ENCODE measurements at regions not wholly inside any gene's neighbourhood (a gene's known extent, or its start where the extent isn't known, plus 50 kb on each side); places are given as distances from the start of the nearest gene placed in this dataset.
"Not testable (repeated sequence)": the region's sequence is repeated elsewhere in the genome, so short reads cannot be mapped to it uniquely, and the experiment has no call there.

DNA sequence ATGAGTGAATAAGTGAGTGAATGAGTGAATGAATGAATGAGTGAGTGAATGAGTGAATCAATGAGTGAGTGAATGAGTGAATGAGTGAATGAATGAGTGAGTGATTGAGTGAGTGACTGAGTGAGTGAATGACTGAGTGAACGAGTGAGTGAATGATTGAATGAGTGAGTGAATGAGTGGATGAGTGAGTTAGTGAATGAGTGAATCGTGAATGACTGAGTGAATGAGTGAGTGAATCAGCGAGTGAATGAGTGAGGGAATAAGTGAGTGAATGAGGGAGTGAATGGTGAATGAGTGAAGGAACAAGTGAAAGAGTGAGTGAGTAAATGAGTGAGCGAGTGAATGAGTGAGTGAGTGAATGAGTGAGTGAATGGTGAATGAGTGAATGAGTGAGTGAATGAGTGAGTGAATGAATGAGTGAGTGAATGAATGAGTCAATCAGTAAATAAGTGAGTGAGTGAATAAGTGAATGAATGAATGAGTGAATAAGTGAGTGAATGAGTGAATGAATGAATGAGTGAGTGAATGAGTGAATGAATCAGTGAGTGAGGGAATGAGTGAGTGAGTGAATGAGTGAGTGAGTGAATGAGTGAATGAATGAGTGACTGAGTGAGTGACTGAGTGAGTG is 135.7 kb upstream of the ZNF469 start:
- not testable (repeated sequence) for DNase-seq (ENCODE audit: low read depth)

DNA sequence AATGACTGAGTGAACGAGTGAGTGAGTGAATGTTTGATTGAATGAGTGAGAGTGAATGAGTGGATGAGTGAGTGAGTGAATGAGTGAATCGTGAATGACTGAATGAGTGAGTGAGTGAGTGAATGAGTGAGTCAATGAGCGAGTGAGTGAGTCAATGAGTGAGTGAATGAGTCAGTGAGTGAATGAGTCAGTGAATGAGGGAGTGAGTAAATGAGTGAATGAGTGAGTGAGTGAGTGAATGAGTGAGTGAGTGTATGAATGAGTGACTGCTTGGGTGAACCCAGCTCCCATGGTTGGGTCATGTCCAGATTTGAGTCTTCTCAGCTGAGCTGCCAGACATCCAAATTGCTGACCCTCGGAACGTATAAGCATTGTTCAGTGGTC is 135.2 kb upstream of the ZNF469 start:
- not testable (repeated sequence) for DNase-seq (ENCODE audit: low read depth)

DNA sequence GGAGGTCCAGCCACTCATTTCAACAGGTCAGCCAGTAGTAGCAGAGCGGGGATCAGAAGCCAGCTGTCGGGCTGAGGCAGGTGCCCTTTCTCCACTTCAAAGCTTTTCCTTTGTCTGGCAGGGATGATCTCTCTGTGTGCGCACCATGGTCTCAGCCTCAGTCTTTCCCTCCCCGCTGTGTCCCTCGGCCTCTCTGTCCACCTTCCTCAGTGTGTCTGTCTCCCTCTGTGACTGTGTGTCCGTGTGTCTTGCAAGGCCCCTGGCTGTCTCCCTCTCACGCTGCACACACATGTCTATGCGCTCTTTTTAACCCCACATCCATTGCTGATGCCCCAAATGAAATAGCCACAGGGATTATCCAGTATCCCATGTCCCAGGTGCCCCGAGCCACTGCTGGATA is 134.0 kb upstream of the ZNF469 start:
- DNase-seq (ENCODE audit: low read depth): not testable (repeated sequence)

DNA sequence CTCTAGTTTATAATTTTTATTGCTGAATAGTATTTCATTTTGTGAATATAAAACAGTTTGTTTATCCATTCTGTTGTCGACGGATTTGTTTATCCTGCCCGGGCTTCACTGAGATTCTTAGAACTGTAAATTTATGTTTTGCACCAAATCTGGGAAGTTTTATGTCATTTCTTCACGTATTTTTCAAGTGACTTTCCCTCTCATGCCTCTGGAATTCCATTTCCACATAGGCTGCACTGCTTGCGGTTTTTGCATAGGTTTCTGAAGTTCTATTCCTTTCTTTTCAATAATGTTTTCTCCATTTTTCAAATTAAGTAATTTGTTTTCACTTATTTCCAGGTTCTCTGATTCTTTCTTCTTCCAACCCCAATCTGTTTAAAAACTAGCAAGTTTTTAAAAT is 132.4 kb upstream of the ZNF469 start:
- DNase-seq (ENCODE audit: low read depth): not testable (repeated sequence)

DNA sequence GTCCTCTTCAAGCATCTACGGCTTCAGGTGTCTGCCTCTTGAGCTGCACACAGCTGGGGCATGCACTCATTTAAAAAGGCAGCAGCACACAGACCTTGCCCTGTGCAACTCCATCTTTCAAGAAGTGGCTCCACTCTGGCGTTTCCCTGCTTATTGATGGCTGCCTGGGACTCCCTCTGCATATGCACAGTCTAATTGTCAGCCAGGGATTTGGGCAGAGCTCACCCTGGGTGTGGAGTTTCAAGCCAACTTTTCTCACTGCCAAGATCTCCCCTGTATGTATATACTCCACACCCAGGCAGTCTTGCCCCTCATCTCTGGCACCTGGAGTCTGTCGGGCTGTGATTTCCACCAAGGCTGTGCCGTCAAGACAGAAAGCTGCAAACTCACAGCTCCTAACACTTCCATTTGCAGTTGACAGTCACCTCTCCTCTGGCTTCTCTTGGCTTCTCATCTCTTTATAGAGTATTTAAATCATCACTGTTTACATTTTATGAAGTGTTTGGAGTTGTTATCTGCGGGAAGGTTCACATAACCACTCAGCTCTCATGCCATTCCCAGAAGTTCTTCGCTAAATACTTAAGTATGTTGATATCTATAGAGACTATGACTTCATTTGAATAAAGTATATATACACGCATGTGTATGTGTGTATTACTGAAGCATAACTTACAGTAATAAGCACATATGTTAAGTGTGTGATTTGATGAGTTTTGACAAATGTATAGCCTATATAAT is 130.5 kb upstream of the ZNF469 start:
- not testable (repeated sequence) for DNase-seq (ENCODE audit: low read depth)

DNA sequence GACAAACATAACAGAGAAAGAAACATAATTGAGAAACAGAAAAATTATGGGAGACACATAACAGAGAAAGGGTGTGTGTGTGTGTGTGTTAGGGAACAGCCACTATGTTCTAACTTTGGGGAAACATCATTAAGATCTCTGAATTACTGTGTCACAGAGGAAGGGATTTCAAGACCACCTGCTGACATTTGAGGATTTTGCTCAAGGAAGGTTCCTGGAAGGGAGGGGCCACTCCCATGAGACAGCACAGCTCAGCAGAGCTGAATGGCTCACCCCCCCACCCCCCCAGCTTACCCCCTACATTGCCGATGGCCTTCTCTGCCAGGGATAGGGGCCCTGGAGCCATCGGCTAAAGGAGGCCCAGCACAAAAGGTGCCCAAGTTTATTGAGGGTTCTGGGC is 124.6 kb upstream of the ZNF469 start:
- not testable (repeated sequence) for DNase-seq (ENCODE audit: low read depth)

DNA sequence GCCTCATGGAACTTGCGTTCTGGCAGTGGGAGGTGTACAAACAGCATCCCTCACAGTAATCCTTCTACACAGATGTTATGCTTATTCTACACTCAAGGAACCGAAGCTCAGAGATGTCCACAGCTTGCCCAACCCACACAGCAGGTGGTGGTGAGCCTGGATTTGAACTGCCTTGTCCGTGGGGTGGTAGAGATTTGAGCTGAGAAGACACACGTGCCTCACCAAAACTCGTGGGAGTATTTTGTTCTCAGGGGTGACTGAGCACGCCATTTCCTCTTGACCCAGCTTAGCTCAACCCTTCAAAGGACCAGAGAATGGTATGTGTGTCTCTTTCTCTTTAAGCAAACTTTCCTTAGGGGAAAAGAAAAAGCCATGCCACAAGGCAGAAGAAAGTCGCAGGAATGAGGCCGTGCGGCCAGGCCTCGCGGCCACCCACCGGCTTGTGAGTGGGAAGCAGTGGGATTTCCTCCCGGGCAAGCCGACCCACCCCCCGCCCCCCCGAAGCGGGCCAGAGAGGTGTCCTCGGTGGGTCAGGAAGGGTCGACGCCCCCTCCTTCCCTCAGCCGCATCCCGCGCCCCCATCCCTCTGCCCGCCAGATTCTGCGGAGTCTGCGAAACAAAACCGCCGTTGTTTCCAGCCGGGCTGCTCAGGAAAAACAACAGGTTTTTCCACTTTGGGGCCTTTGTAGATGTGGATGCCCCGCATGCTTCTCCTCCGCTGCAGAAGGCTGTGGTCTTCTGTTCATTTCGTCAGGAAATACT is 123.8 kb upstream of the ZNF469 start:
- DNase-seq (ENCODE audit: low read depth): not testable (repeated sequence)

DNA sequence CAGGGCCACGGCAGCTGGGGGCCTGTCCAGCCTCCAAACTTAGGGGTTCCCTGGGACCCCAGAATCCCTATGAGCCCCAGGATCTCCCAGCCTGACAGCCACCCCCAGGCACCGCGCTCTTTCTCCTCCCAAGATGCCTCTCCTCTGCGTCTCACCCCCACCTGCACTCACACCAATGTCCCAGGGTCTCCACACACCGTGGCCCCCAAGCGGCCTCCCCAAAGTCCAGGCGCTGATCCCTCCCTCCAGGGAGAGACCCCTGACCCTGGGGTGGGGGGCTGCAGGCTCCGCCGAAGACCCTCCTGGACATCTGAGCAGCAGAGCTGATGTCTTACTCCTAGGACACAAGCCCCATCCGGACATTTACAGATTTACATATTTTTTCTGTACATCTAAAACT is 123.2 kb upstream of the ZNF469 start:
- DNase-seq (ENCODE audit: low read depth): not testable (repeated sequence)

DNA sequence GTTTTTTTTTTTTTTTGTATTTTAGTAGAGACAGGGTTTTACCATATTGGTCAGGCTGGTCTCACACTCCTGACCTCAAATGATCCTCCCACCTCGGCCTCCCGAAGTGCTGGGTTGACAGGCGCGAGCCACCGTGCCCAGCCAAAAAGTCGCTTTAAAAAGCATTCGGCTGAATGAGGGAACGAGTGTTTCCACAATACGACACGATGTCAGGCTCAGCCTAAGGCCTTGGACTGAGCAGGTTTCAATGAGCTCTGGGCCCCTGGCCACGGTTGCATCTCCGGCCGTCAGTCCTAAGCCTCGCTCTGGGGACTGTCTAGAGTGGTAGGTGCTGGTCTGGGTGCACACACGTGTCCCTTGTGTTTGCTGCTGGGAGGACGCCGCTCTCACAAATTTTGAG is 122.6 kb upstream of the ZNF469 start:
- DNase-seq (ENCODE audit: low read depth): not testable (repeated sequence)

DNA sequence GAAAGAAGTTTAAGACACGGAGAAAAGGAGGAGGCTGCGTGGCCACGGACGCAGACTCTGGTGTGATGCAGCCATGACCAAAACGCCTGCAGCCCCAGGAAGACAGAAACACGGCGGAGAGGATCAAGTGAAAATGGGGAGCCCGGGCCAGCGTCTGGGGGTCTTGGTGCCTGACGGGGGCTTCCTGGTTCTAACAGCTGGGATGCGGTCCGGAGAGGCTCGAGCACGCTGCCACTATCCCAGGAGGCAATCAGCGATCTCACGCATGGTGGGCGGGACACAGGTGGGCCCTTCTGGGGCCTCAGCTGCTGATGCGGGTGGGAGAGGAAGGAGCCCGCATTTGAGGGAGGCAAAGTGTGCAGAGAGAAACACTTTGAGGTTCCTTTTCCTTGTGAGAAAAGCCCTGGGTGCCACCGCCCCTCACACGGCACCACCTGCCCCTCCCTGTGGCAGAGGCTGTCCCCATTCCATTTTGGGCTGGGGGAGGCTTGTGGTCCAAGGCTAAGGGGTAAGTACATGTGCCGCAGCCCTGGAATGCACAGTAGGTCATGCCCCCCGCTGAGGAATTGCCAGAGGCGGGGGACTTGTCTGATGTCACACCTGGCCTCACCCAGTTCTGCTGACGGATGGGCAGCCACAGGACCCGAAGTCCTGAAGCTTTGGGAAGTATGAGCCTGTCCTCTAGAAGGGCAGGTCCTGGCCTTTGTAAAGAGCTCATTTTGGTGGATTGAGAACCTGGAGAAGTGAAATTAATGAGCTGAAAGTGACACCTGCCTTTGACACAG is 121.7 kb upstream of the ZNF469 start:
- not testable (repeated sequence) for DNase-seq (ENCODE audit: low read depth)

DNA sequence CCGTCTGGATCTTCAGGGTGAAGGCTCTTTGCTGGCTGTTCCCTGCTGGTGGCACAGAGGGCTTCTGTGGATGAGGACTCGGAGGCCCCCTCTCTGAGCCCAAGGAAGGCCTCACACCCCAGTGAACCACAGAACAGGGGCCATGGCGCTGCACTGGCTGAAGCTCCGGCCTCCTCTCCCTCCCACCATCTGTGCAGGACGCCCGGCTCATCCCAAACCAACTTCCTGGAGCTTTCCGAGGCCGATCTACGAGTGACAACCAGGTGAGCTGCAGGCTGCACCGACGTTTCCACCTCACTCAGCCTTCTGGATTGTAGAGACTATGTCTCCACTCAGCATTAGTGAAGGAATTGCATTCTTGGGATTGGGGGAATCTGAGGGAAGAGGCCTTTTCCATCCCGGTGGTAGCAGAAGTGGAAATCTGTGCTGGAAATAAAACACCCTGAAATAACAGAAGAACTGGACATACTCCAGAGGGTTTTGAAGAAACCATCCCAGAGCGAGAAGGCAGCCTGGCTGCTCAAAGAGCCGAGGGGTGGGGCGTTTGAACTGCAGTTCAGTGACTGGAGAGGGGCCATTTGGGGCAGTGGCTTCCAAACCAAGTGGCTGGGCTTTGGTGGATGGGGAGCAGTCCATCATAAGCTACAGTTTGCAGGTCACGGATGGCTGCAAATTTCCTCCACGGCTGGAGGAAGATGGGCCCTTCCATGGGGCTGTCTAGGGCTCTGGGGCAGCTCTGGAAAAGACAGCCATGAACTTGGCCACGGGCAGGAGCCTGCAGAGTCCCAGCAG is 120.7 kb upstream of the ZNF469 start:
- not testable (repeated sequence) for DNase-seq (ENCODE audit: low read depth)

DNA sequence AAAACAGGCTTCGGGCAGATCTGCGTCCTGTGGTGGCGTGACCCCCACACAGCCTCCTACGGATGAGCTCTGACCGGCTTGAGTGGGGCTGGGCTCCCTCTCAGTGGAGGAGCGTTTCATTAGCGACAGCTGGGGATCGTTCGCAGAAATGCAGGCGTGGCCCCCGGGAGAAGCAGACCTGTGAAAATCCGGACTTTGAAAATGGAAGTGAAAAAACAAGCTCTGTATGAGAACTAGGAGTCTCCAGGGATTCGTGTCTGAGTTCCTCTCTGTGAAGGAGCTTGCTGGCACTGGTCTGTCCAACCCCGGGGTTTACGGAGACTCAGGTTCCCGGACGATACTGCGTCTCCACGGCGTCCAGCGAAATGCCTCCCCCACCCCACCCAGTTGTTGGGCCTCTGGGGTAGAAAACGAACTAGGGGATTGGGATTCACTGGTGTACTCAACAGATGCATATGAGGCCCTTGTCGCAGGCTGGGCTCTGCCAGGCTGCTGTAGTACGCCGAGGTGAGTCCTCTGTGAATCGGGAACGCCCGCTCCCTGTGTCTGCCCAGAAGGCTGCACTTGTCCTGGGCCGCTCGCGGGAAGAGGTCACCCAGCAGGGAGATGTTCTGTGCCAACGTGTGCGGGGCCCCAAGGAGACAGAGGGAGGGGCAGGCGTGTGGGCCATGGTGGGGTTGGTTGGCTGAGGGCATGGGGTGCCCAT is 119.7 kb upstream of the ZNF469 start:
- not testable (repeated sequence) for DNase-seq (ENCODE audit: low read depth)

DNA sequence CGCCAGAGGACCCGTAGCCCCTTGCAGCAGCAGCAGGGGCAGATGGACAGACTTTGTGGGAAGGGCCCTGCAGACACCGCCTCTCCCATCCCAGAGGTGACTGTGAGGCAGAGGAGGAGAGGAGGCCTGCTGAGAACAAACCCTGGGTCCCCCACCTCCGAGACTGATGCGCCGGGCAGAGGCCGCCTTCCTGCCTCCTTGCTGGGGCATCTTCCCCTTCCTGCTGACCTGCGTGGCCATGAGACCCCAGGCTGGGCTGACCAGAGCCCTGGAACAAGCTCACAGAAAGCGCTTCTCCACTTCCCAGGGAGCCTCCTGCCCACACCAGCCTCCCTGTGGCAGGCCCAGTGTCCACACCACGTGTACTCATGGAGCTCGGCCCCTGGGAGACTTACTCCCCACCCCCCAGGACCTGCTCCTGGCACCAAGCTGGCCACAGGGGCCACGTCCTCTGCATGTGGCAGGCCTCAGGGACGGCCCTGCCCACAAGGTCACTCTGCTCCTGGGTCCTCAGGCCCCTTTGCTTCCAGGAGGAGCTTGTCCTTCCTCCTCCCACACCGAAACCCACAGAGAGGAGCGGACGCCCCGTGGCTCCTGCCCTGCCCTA is 119.0 kb upstream of the ZNF469 start:
- DNase-seq (ENCODE audit: low read depth): not testable (repeated sequence)

DNA sequence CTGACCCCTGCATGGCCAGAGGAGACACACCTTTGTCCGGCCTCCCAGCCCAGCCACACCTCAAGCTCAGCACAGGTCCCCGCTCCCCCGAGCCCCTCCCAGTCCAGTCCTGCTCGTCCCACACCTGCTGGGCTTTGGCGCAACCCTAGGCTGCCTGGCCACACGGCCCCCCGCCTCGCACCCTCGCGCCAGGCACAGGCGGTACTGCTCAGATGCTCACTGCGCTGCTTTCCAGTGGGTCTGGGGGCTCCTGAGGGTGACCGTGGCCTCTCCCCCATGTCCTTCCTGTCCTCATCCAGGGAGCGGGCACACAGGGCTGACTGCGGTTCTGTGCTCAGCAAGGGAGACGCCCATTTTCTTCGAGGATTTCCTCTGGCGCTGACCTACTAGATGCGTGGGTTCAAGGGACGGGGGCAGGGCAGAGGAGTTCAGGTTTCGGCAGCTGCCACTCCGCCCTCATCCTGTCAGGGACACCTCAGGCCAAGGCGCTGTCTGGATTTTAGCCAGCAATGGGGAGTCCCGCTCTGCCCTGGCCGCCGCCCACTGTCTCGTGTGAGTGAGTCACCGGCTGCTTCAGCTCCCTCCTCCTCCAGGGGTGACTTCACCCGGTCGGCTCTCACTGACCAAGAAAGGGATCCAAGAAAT is 118.0 kb upstream of the ZNF469 start:
- peak; percentile 69 for DNase-seq (ENCODE audit: low read depth)

DNA sequence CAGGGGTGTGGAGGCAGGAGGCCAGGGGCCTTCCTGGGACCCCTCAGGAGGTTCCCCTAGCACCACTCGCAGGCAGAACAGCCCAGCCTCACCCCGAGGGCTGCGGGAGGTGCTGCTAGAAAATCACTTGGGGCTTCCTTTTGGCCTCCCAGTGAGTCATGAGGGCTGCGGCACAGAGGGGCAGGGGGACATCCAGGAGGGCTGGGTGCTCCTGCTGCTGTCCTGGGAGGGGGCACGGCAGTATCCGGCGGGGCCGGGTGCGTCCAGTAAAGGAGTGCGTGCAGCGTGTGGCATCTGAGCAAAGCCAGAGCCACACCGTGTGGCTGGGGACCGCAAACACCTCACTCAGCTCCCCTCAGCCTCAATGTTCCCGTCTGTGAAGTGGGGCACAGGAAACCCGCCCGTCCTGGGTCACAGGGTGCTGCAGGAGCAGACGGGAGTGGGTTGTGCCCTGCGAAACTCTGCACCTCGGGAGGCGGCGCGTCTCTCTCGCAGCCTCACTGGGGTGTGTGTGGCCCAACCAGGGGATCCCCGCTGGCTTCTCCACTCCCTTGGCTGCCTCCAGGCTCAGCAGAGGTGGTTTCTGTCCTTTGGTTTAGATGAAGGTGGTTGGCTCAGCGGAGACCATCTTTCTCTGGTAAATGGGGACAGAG is 117.3 kb upstream of the ZNF469 start:
- DNase-seq (ENCODE audit: low read depth): not testable (repeated sequence)

DNA sequence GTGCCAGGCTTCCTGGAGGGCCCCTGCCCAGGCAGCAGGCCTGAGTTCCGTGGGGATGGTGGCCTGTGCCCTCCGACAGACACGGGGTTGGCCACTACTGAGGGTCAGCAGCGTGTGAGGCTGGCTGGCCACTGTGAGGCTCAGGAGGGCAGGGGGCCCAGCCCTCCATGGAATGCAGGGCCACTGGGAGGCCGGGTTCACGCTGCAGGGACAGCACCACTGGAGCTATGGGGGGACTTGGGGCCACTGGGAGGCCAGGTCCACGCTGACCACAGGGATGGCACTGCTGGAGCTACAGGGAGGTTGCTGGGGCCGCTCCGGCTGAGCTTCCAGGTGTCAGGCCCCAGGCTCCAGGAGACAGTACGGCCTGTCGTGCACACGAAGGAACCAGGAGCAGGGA is 116.7 kb upstream of the ZNF469 start:
- DNase-seq (ENCODE audit: low read depth): not testable (repeated sequence)

DNA sequence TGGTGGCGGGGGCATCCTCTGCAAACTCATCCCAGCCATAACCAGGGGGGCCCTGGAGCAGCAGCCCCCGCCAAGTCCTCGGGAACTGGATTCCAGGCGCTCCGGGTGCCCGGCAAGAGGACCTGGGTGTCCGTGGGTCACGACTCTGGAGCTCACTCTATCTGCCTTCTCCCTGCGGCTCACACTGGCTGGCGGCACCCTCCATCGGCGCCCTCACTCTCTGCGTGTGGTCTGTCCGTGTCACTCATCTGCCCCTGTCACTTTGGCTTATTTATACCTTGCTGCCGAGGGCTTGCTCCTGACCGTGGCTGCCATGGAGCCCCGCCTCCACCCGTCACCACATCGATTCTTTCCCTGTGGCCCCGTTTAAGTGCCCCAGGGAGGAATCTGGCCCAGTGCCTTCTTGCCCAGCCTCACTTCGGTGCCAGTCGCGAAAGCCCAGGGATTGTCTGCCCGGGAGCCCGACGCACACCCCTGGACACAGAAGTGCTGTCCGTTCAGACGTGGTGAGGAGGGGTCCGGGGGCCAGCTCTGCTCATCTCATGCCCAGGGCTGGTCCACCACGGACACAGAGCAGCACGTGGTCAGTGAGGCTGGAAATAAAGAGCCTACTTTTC is 115.7 kb upstream of the ZNF469 start:
- not testable (repeated sequence) for DNase-seq (ENCODE audit: low read depth)

DNA sequence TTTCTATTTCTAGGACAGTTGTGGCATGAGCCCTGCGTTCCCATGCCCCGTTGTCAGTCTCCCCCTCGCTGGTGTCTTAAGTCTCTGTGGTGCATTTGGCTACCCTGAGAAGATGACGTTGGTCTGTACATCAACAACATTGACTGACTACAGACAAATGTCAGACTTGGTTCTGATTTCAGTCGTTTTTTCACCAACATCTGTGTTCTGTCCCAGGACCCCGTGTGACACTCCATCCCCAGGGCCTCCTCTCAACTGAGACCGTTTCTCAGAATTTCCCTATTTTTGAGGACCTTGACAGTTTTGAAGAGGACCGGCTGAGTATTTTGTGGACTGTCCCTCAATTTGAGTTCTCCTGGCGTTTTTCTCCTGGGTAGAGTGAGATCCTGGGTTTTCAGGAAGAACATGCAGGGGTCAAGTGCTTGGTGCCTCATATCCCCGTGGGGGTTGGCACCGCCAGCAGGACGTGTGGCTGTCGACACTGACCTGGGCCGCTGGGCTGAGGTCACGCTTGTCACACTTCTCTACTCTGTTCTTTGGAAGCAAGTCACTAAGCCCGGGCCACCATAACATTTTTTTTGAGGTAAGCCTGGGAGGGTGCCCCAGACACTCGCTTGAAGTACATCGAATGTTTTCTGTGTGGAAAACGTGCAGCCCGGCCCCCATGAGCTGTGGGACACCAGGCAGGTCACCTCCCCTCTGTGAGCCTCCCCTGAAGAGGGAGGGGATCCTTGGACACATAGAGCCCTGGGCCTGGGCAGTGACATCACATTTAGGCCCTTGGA is 114.4 kb upstream of the ZNF469 start:
- not testable (repeated sequence) for DNase-seq (ENCODE audit: low read depth)

Data from non-pigmented ciliary epithelial cell (primary cell).